ENCODE measurements at regions not wholly inside any gene's neighbourhood (a gene's known extent, or its start where the extent isn't known, plus 50 kb on each side); places are given as distances from the start of the nearest gene placed in this dataset.

- TF ChIP-seq, protein P1, sequence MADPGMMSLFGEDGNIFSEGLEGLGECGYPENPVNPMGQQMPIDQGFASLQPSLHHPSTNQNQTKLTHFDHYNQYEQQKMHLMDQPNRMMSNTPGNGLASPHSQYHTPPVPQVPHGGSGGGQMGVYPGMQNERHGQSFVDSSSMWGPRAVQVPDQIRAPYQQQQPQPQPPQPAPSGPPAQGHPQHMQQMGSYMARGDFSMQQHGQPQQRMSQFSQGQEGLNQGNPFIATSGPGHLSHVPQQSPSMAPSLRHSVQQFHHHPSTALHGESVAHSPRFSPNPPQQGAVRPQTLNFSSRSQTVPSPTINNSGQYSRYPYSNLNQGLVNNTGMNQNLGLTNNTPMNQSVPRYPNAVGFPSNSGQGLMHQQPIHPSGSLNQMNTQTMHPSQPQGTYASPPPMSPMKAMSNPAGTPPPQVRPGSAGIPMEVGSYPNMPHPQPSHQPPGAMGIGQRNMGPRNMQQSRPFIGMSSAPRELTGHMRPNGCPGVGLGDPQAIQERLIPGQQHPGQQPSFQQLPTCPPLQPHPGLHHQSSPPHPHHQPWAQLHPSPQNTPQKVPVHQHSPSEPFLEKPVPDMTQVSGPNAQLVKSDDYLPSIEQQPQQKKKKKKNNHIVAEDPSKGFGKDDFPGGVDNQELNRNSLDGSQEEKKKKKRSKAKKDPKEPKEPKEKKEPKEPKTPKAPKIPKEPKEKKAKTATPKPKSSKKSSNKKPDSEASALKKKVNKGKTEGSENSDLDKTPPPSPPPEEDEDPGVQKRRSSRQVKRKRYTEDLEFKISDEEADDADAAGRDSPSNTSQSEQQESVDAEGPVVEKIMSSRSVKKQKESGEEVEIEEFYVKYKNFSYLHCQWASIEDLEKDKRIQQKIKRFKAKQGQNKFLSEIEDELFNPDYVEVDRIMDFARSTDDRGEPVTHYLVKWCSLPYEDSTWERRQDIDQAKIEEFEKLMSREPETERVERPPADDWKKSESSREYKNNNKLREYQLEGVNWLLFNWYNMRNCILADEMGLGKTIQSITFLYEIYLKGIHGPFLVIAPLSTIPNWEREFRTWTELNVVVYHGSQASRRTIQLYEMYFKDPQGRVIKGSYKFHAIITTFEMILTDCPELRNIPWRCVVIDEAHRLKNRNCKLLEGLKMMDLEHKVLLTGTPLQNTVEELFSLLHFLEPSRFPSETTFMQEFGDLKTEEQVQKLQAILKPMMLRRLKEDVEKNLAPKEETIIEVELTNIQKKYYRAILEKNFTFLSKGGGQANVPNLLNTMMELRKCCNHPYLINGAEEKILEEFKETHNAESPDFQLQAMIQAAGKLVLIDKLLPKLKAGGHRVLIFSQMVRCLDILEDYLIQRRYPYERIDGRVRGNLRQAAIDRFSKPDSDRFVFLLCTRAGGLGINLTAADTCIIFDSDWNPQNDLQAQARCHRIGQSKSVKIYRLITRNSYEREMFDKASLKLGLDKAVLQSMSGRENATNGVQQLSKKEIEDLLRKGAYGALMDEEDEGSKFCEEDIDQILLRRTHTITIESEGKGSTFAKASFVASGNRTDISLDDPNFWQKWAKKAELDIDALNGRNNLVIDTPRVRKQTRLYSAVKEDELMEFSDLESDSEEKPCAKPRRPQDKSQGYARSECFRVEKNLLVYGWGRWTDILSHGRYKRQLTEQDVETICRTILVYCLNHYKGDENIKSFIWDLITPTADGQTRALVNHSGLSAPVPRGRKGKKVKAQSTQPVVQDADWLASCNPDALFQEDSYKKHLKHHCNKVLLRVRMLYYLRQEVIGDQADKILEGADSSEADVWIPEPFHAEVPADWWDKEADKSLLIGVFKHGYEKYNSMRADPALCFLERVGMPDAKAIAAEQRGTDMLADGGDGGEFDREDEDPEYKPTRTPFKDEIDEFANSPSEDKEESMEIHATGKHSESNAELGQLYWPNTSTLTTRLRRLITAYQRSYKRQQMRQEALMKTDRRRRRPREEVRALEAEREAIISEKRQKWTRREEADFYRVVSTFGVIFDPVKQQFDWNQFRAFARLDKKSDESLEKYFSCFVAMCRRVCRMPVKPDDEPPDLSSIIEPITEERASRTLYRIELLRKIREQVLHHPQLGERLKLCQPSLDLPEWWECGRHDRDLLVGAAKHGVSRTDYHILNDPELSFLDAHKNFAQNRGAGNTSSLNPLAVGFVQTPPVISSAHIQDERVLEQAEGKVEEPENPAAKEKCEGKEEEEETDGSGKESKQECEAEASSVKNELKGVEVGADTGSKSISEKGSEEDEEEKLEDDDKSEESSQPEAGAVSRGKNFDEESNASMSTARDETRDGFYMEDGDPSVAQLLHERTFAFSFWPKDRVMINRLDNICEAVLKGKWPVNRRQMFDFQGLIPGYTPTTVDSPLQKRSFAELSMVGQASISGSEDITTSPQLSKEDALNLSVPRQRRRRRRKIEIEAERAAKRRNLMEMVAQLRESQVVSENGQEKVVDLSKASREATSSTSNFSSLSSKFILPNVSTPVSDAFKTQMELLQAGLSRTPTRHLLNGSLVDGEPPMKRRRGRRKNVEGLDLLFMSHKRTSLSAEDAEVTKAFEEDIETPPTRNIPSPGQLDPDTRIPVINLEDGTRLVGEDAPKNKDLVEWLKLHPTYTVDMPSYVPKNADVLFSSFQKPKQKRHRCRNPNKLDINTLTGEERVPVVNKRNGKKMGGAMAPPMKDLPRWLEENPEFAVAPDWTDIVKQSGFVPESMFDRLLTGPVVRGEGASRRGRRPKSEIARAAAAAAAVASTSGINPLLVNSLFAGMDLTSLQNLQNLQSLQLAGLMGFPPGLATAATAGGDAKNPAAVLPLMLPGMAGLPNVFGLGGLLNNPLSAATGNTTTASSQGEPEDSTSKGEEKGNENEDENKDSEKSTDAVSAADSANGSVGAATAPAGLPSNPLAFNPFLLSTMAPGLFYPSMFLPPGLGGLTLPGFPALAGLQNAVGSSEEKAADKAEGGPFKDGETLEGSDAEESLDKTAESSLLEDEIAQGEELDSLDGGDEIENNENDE (IDR thresholded peaks at IDR 0.05; ENCODE audit: insufficient replicate concordance, low read length), result no peak
- TF ChIP-seq CHD1 (IDR thresholded peaks at IDR 0.05; ENCODE audit: low read depth, low read length) (no peak), BACH1 (IDR thresholded peaks at IDR 0.05; ENCODE audit: low read length) (no peak), ATF2 (IDR thresholded peaks at IDR 0.05; ENCODE audit: low read length) (no peak), TAF7 (optimal IDR thresholded peaks at IDR 0.05; ENCODE audit: borderline replicate concordance, low read depth, low read length) (no peak), SIRT6 (IDR thresholded peaks at IDR 0.05; ENCODE audit: low read length) (no peak), JUN (IDR thresholded peaks at IDR 0.05; ENCODE audit: low read depth, low read length) (no peak), ZNF274 (IDR thresholded peaks at IDR 0.05; ENCODE audit: borderline replicate concordance, extremely low read depth, low read length) (no peak), HDAC6 (IDR thresholded peaks at IDR 0.05; ENCODE audit: low read depth, low read length) (no peak), RAD21 (IDR thresholded peaks at IDR 0.05 in 1 of 2, conservative IDR thresholded peaks at IDR 0.05 in 1 of 2; ENCODE audit: low read depth in 2 of 2, low read length in 2 of 2) (no peak)
Observed at GRCh38 chr6:19354181-19354580, 483.0 kb upstream of the ID4 start (continued).

All from H1 (cell line).